Skin of body (tissue), 1 donor: ENCODE measurements at regions not wholly inside any gene's neighbourhood (a gene's known extent, or its start where the extent isn't known, plus 50 kb on each side); places are given as distances from the start of the nearest gene placed in this dataset.
"Not testable (repeated sequence)": the region's sequence is repeated elsewhere in the genome, so short reads cannot be mapped to it uniquely, and the experiment has no call there.

Experiments used
- DNase-seq: peaks from one replicate; lab custom pipeline; 2025; lab: John Stamatoyannopoulos, UW

DNA sequence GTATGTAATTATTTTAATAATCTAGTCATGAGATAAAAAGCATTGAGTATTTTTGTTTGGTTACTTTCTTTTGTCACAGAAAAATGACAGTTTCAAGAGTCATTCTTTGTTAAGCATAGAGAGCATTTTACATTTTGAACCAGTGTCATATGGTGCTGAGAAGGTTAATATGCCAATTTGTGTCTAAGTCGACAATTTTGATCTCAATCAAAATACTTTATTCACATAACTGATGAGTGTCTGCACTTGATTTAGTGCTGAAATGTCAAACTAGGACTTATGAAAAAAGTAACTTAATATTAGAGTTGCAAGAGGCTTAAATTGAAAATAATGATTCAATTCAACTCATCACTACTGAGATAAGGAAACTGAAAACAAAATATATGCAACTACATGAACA is 1804.6 kb upstream of the ACO1 start:
- DNase-seq: no peak

DNA sequence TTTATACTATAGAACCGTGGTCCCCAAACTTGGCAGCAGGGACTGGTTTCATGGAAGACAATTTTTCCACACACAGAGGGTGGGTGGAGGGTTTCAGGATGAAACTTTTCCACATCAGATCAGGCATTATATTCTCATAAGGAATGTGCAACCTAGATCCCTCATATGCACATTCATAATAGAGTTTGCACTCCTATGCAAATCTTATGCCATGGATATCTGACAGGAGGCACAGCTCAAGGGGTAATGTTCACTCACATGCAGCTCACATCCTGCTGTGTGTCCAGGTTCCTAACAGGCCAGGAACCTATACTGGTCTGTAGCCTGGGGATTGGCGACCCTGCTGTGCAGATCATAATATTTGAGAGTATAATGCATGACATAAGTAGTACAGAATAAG is 1802.2 kb upstream of the ACO1 start:
- DNase-seq: no peak

DNA sequence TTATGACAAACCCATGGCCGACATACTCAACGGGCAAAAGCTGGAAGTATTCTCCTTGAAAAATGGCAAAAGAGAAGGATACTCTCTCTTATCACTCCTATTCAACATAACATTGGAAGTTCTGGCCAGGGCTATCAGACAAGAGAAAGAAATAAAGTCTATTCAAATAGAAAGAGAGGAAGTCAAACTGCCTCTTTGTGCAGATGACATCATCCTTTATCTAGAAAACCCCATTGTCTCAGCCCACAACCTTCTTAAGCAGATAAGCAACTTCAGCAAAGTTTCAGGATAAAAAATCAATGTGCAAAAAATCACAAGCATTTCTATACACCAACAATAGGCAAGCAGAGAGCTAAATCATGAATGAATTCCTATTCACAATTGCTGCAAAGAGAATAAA is 1799.9 kb upstream of the ACO1 start:
- DNase-seq: no peak

DNA sequence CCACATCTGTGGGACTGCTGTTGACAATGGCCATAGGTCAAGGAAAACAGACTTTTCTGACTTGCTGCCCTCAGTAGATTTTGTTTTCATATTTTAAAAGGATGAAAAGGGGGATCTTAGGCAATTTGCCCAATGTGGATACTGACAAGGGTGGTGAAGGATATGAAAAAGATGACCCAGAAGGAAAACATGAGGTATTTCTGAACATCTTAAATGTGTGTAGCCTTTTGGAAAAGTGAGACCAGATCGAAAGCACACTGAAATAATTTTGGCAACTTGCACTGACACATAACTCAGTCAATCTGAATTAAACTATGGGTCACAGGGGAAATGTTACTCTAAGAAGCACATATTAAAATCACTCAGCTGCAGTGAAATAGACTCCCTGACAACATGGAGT is 1793.0 kb upstream of the ACO1 start:
- DNase-seq: no peak

DNA sequence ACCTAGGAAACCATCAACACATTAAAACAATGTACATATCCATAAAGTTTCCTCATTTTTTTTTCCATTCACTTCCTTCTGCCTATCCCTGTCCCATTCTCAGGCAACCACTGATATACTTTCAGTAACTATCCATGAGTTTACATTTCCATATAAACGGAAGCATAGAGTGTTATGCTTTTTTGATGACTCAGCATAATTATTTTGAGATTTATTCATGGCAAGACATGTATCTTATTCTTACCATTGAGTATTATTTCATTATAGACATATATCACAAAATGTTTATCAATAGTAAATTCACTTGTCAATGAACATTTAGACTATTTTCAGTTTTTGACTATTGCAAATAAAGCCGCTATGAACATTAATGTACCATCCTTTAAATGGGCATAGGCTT is 1786.8 kb upstream of the ACO1 start:
- DNase-seq: no peak

DNA sequence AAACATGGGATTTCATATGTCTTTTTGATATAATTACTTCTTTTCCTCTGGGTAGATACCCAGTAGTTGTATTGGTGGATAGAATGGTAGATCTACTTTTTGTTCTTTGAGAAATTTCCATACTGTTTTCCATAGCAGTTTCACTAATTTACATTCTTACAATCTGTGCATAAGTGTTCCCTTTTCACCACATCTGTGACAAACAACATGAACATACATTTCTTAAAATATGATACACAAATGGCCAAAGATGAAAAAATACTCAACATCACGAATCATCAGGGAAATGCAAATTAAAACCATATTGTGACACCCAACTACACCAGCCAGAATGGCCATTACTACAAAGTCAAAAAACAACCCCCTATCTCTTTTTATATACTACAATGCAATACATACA is 1778.5 kb upstream of the ACO1 start:
- DNase-seq: no peak

DNA sequence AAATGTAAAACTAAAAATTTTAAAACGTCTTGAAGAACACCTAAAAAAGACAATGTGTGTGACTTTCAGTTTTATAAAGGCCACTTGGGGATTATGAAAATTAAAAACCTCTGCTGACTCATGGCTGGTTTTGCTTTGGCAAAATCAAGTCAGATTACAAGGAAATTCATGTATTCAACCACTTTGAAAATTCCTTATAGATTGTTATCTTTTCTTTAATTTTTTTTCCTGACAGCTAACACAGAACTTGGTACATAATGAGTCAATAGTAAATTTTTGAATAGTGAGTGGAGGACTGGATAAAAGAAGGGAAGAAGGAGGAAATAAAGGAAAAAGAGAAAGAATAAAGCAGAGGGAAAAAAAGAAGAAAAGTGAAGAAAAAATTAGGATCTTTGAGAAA is 1774.7 kb upstream of the ACO1 start:
- no peak for DNase-seq

DNA sequence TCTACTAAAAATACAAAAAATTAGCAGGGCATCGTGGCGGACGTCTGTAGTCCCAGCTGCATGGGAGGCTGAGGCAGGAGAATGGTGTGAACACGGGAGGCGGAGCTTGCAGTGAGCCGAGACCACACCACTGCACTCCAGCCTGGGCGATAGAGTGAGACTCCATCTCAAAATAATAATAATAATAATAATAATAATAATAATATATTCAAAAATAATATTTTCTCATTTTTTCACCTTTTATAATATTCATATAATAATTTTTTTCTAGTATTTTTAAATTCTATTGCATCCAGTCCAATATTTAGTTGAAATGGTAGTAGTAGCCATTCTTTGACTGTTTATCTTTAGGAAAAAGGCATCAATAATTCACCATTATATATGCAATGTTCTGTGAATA is 1767.7 kb upstream of the ACO1 start:
- DNase-seq: not testable (repeated sequence)

DNA sequence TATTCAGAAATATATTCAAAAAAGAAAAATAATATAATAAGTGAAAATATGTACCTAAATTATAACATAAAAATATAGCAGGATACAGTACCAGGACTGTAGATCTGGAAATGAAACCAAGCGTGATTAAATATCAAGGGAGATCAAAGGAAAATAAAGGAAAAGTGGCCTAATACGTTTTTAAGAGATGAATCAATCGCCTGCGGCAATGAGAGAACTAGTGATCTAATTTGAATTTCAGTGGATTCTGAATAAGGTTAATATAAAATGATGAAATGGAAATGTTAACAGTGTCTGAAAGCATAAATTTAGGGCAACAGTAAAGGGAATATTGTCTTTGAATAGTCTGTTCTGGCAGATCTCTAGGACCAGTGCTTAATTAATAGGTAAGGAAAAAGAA is 1761.9 kb upstream of the ACO1 start:
- DNase-seq: no peak

DNA sequence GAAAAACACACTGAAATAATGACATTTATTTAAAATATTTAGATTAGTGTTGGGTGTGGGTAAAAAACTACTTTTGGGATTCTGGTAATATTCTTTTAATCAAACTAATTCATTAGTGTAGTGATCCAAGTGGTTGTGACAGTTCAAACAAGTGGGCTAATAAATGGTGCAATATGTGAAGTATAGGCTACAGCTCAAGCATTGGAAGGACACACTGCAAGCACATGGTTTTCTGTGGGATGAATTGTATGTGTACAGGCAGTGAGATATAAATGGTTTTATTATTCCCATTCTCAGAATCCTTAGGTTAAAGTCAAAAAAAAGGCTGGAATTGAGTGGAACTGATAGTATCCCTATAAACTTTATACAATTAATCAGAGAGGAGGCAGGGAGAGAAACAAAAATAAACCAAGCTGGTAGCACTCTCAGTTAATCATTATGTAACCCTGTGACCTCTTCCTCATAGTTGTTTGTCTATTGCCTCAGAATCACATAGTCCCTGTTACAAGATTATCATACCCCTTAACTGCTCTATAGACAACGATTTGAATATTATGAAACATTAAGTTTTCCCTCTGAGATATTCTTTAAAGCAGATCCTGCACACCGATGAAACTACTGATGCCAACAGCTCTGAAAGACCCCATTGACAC is 1755.4 kb upstream of the ACO1 start:
- DNase-seq: no peak

DNA sequence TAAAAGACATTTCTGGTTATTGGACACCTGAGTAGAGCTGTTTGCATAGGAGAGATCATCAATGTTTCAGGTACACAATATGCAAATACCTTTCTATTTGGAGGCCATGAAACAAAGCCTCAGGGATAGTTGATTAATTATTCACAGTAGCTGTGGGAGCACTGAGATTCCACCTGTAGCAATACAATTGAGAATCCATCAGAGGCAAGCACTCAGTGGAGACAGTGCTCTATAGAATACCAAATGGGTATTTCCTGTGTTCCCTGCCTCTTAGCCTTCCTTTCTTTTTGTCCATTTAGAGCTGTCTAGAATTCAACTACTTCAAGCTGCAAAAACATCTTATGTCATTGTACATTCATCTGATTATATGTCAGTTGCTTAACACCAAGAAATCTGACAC is 1754.0 kb upstream of the ACO1 start:
- DNase-seq: no peak

DNA sequence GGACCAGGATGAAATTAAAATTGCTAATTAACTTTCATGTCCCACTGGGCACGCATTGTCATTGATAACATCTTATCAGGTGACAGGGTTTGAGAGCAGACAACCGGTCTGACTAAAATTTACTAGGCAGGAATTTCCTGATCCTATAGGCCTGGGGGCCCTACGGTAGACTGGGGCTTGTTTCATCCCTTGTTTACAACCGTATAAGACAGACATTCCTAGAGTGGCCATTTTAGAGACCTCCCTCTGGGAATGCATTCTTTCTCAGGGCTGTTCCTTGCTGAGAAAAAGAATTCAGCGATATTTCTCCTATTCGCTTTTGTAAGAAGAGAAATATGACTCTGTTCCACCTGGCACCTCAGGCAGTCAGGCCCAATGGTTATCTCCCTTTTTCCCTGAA is 1737.8 kb upstream of the ACO1 start:
- DNase-seq: not testable (repeated sequence)

DNA sequence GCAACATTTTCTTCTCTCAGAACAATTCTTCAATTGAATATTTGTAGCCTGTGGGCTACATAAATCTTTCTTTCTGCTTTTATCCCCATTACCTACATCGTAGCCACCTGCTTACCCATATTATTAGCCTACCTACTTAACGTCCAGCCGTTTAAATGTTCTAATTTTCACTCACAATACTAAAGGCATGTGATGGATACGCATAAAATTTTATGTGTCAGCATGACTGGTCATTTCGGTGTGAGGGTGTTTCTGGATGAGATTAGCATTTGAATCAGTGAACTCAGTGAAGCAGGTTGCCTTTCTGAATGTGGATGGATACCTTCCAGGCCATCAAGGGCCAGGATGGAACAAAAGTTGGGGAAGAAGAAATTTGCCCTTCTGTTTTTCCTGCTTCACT is 1722.5 kb upstream of the ACO1 start:
- no peak for DNase-seq

DNA sequence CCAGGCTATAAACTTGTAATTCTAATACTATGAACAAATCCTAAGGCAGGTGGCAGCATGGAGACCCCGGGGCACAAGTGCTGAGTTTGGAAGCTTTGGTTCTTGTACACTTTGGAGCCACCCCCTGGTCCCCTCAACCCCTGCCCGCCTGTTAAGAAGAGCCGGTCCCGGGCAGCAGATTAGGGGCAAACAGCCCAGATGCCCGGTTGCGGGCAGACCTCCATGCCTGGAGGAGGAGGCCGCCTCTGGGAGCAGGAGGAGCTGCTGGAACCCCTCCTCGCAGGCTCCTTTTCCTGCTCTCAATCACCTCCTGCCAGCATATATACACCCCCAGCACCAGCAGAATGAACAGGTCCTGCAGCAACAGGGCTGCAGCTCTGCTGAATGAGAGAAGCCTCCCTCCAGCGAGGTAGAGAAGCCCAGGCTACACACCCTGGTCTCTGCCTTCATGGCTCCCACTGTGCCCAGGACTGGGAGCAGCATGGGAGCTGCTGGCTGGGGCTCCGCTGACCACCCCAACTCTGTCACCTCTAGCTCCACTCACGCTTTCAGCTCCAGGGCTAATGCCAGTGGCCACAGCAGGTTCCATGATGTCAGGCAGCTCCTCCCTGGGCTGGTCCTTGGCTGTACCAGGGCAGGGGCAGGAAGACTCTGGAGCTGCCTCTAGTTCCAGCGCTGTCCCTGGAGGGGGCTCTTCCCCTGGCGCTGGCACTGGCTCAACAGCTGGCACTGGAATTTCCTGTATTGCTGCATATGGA is 1713.5 kb upstream of the ACO1 start:
- no peak for DNase-seq

DNA sequence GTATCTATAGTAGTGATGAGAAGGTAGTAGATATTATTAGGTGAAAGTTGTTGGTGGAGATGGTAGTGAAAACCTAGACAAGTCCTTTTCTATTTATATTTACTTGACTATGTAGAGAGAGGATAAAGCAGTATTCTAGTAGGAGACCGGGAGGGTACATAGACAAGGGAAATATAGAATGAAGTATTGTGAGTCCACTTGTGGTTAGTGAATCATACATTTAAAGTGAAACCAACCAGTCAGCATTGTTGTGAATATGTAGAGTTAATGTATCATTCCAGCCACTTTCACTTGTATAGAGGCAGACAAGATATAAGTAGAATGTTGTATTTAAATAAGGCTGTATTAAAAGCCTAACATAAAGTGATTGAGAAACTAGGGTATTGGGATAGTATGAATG is 1711.3 kb upstream of the ACO1 start:
- DNase-seq: no peak

DNA sequence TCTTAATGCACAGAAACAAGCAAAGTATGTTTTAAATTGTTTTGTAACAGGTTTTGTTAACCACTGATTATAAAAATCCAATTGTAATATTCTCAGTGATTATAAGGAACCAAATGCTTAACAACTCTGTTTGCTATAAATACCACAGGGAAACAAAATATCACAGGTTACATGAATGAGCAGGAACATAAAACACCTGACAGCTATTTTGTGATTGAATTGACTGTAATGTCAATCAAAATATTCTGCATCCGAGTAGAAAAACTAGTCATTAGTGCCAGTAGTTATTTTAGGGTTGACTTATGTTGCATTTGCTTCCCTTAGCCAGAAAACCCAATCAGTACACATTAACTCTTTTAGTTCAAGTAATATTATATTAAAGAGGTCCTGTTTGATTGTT is 1707.8 kb upstream of the ACO1 start:
- DNase-seq: no peak

DNA sequence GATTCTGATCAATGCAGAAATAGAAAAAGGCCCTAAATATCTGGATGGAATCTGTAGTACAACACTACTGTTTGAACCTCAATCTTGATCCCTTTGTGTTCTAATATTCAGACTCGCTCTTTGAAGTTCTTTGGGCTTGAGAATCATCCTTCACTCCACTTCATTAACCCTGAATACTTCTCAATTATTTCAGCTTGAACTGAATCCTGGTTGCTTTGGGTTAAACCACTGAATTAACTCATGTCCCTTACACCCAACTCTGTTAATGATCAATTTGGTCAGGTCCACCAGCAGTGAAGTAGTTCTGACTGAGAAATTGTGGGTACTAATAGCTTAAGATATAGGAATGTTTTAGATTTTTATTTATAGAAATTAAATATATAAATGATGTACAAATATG is 1707.2 kb upstream of the ACO1 start:
- no peak for DNase-seq

DNA sequence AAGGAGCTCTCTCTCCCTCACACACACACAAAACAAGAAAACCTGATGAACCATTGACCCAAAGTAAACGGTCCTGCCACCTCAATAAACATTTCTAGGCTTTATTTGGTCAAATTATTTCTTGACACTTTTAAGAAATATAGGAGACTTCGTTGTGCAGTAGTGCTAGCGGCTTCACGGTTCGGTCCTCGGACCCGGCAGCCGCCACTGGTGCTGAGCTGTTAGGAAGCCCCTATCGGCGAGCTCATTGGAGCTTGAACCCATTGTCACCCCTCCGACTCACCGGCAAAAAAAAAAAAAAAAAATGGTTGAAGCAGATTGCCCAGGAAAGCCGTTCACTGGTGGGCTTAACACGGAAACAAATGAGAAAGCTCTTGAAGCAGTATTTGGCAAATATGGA is 1695.6 kb upstream of the ACO1 start:
- DNase-seq: no peak

DNA sequence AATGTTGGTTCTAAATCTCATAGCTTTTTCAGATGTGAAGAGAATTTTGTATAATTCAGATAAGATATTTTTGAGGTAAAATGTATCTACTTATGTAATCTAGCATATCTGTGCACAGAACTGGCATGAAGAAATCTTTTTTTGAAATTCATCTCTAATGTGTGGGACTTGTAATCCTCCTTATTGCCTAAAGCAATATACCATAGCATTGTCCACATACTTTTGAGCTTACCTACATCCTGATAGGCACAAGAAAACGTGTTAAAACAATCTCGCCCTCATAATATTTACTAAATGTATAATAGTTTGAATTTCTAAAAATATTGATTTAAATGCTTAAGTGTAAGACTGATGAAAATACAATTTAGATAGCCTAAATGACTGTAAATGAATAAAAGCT is 1686.5 kb upstream of the ACO1 start:
- DNase-seq: no peak

DNA sequence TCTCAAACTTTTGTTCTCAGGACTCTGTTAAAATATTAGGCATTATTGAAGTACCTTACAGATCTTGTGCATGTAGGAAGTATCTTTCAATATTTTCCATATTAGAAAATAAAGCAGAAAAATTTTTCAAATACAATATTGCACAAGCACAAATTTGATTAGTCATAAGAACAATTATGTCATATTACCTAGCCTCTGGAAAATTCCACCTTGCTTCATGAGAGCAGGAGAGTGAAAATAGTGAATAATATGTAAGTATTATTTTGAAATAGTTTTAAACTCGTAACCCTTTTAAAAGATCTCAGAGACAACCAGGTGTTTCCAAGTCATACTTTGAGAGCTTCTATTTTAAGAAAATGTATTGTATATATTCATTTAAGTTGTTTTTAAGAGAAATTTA is 1672.9 kb upstream of the ACO1 start:
- no peak for DNase-seq

DNA sequence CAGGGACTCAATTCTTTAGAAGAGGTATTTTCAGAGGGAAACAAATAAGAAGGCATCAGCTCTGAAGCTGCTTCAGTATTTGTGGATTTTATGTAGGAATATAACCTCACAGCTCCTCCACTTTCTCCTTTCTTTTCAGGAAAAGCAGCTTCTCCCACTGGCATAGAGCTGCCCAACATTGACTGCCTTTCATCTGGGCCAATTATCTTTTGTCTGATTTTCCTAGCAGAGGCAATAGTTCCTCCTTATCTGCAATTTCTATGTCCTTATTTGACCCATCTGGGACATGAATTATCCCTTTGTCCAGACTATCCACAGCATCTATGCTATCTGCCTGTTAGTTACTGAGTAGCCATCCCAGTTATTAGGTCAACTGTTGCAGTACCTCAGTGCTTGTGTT is 1671.2 kb upstream of the ACO1 start:
- no peak for DNase-seq

DNA sequence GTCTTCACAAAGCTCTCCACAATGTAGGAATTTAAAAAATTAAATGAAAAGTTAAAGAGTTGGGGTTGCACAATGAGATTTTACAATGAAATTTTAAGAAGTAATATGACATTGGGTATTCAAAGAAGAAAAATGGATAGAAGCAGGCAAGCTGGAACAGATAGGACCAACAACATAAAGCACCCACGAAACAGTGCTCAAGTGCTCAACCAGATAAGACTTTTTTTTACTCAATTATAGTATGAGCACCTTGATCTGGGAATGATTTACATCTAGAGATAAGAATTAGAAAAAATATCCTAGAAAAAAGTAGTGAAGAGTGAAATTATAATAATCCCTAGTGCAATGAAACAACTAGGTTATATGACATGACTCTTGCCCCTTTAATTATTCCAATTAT is 1670.1 kb upstream of the ACO1 start:
- DNase-seq: no peak

DNA sequence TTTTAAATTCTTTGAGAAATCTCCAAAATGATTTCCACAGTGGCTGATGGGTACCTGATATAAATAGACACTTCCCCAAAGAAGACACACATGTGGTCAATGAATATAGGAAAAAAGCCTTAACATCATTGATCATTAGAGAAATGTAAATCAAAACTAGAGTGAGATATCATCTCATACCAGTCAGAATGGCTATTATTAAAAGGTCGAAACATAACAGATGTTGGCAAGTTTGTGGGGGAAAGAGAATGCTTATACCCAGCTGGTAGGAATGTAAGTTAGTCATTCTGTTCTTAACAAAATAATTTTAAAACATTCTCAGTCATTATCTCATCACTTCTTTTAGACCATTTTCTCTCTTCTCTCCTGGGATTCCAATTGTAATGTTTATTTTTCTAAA is 1666.0 kb upstream of the ACO1 start:
- DNase-seq: no peak

DNA sequence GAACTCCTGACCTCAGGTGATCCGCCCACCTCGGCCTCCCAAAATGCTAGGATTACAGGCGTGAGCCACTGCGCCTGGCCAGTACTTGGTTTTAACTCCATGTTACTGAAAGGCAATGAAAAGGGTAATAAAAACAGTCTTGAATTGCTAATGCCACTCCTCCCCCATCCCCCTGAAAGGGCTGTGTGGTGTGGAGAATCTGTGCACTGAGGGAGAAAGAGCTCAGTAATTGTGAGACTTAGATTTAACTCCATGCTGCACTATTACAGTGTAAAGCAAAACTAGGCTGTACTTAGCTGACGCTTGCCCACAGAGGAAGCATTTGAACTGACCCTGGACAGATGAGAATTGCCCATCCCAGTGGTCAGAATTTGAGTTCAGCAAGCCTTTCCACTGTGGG is 1662.4 kb upstream of the ACO1 start:
- DNase-seq: no peak
